ENCODE measurements at regions not wholly inside any gene's neighbourhood (a gene's known extent, or its start where the extent isn't known, plus 50 kb on each side); places are given as distances from the start of the nearest gene placed in this dataset.
"Not testable (repeated sequence)": the region's sequence is repeated elsewhere in the genome, so short reads cannot be mapped to it uniquely, and the experiment has no call there.

DNA sequence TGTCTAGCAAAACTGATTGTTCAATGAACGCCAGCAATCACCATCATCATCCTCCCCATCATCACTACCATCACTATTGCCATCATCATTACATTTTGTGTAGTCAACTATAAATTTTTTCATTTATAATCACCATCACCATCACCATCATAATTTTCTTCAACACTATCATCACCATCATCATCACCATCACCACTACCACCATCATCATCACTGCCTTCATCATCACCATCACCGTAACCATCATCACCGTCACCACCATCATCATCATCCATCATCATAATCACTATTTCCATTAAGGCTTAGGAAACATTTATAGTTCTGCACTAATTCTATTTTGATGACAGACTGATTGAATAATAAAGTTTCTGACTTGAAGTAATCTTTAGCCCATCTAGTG lies 434.8 kb upstream of the TMEM132C start:
- H3K4me3 ChIP-seq (ENCODE audit: low read depth, low read length) = no peak overlapping the region
- TF ChIP-seq, protein P1, sequence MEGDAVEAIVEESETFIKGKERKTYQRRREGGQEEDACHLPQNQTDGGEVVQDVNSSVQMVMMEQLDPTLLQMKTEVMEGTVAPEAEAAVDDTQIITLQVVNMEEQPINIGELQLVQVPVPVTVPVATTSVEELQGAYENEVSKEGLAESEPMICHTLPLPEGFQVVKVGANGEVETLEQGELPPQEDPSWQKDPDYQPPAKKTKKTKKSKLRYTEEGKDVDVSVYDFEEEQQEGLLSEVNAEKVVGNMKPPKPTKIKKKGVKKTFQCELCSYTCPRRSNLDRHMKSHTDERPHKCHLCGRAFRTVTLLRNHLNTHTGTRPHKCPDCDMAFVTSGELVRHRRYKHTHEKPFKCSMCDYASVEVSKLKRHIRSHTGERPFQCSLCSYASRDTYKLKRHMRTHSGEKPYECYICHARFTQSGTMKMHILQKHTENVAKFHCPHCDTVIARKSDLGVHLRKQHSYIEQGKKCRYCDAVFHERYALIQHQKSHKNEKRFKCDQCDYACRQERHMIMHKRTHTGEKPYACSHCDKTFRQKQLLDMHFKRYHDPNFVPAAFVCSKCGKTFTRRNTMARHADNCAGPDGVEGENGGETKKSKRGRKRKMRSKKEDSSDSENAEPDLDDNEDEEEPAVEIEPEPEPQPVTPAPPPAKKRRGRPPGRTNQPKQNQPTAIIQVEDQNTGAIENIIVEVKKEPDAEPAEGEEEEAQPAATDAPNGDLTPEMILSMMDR (IDR thresholded peaks at IDR 0.05; ENCODE audit: insufficient read depth, low read depth, low read length) = no peak
- no peak for DNase-seq (ENCODE audit: low read depth)

DNA sequence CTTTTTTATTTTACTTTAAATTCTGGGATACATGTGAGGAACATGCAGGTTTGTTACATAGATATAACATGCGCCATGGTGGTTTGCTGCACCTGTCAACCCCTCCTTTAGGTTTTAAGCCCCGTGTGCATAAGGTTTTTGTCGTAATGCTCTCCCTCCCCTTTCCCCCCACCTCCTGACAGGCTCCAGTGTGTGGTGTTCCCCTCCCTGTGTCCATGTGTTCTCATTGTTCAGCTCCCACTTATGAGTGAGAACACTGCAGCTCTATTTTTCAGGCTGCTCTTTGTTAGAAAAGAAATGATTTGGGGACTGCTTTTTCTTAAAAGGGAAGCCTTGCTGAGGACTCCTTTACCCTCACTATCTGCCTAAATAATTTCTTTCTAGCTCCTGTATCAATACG lies 430.2 kb upstream of the TMEM132C start:
- H3K4me3 ChIP-seq (ENCODE audit: low read depth, low read length); DNase-seq (ENCODE audit: low read depth): not testable (repeated sequence)

DNA sequence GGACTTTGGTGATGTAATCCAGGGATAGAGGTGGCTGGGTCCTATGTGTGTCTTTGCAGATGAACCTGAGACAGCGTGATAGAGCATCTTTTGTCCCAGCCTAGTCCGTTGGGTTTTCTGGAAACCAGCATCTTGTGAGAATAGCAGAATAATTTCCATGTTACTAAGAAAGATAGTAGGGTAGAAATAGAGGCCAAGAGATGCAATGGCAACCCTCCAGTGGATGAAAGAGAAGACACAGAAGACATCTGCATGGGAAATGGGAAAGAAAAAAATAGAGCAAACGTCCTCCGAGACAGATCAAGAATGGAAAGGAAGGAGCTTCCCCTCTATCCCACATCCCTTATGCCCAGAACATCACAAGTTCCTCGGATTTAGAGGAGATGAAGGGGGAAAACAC lies 409.3 kb upstream of the TMEM132C start:
- DNase-seq (ENCODE audit: low read depth) = no peak
- H3K4me3 ChIP-seq (ENCODE audit: low read depth, low read length) = no peak overlapping the region
- TF ChIP-seq, protein P1 (IDR thresholded peaks at IDR 0.05; ENCODE audit: insufficient read depth, low read depth, low read length) = no peak

DNA sequence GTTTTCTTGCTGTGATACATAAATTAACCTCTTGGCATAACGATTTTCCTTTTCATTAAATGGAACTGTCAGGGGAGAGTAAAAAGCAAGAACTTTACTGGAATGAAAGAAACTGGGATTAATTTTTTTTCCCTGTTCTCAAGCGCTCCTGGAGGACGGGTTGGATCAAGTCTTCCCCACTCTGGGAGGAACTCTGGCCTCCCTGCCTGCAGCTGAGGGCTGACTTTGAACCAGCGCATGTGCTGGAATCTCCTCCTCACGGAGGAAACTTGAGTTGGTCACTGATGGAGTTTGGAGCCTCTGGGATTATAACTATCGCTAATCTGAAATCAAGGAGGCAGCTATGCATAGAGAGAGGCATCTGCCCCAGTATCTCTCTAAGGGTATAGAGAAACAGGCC lies 406.4 kb upstream of the TMEM132C start:
- DNase-seq (ENCODE audit: low read depth) = no peak
- TF ChIP-seq, protein P1 (IDR thresholded peaks at IDR 0.05; ENCODE audit: insufficient read depth, low read depth, low read length) = no peak
- H3K4me3 ChIP-seq (ENCODE audit: low read depth, low read length) = no peak overlapping the region

DNA sequence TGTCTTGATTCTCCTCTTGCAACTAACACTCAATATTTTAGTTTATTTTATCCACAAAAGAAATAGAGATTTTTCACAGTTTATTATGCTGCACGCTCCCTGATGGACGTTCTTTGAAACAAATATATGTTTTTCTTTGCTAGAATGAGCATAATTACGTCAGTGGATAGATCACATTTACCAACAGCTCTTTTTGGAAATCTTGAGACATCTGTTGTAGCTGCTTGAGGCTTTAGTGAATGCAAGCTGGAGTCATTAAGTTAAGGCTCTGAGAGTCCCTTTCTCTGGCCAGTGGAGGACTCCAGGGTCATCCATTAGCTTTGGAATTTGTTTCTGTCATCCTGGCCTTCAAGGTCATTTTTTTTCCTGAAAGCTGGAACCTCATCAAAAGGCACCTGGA lies 405.6 kb upstream of the TMEM132C start:
- no peak for DNase-seq (ENCODE audit: low read depth)
- TF ChIP-seq, protein P1 (IDR thresholded peaks at IDR 0.05; ENCODE audit: insufficient read depth, low read depth, low read length) = no peak
- no peak overlapping the region for H3K4me3 ChIP-seq (ENCODE audit: low read depth, low read length)

DNA sequence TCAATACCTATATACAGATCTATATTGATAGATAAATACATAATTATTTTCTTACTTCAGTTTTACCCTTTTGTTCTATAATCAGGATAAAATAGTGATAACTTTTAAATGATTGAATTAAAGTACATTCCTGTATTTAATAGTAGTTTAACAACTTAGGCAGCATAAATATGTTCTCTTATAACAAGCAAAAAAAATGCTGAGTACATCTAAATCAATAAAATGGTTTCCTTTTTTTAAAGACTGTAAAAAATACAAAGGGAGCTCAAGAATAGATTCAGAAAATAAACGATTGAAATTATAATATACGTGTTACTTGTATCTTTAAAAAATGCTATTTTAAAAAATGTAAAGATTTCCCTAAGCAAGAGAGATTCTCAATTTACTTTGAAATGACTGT lies 393.7 kb upstream of the TMEM132C start:
- TF ChIP-seq, protein P1 (IDR thresholded peaks at IDR 0.05; ENCODE audit: insufficient read depth, low read depth, low read length) = no peak
- DNase-seq (ENCODE audit: low read depth) = no peak
- H3K4me3 ChIP-seq (ENCODE audit: low read depth, low read length) = no peak overlapping the region

DNA sequence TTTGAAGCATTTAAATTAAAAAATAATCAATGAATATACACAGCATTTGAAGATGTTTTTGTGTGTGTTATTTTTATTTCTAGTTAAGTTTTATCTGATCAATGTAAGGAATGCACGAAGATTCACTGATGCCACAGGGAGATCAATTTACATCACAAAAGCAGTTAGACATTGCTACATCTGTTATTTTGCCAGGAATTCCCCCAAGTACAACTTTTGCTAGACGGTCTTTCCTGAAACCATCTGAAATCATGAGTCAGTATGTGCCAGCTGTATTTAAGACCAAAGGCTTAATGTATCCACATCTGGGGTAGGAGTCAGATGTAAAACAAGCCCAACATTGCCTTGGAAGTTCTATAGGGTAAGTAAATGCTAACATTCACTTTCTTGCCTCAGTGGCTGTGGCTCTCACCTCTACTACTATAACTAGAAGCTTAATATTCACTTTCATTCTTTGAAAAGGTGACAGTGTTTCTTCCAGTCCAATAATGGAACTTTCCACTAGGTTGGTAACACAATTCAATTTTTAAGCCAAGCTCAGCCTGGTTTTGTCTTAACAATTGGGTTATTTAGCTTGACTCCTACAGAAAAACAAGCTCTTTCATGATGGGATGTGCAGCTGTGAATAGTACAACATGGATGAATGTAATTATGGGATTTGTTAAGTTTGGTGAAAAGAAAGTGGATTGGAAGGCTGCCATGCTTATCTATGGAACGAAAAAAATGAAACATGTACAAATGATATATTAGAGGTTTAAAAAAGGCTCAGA lies 385.4 kb upstream of the TMEM132C start:
- DNase-seq (ENCODE audit: low read depth) = peak; percentile 13
- TF ChIP-seq, protein P1 (IDR thresholded peaks at IDR 0.05; ENCODE audit: insufficient read depth, low read depth, low read length) = no peak

More for the DNA sequence above, 385.4 kb upstream of the TMEM132C start:
- H3K4me3 ChIP-seq (ENCODE audit: low read depth, low read length) = no peak overlapping the region
